GM23248 (cell line): ENCODE measurements at regions not wholly inside any gene's neighbourhood (a gene's known extent, or its start where the extent isn't known, plus 50 kb on each side); places are given as distances from the start of the nearest gene placed in this dataset.

Experiments
- EZH2 ChIP-seq: fragments of 200-600 bp; sonication (generic); IDR thresholded peaks from 2 replicates; pipeline ENCODE4 v1.6.1; 2018; ENCODE audit warnings: antibody characterized with exemption, mild to moderate bottlenecking; ENCODE audit not compliant: insufficient read depth, poor library complexity, severe bottlenecking
- EZH2phosphoT487 ChIP-seq: fragments of 200-600 bp; sonication (generic); IDR thresholded peaks from 2 replicates; pipeline ENCODE4 v1.6.1; 2018; ENCODE audit warnings: antibody characterized with exemption, moderate library complexity, mild to moderate bottlenecking, low read depth; ENCODE audit not compliant: insufficient read depth

- no peak for TF ChIP-seq EZH2
- no peak for TF ChIP-seq EZH2phosphoT487
Observed at GRCh38 chr5:57976506-57976905, 483.4 kb downstream of the PLK2 start.
